ENCODE measurements at regions not wholly inside any gene's neighbourhood (a gene's known extent, or its start where the extent isn't known, plus 50 kb on each side); places are given as distances from the start of the nearest gene placed in this dataset.

DNA sequence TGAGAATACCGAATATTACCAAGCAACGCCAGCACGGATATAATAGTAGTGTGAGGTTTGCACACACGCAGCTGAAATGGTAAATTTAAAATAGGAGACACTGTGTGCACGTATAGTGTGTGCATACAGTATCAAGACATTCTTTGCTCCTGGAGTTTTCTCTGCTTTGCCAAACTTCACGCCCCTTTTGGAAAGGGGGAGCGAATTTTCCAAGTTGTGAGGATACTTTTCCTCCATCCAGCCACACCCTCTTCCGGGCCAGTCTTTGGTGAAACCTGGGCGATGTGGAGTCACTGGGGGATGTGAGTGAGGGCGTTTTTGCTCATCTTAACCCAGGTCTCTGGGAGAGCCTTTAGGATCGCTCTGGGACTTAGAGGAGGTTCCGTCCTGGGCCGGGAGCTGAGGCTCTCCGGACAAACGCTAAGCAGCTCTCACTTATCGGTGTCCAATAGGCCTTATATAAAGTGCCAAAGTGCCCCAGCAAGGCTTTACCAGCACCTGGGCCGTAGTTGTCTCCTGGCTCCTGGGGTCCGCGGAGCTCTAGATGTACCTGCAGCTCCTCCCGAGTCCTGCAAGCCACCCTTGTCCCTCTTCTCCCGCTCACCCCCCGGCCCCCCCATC is 160.0 kb upstream of the MKI67 start:
- DNase-seq: no peak

- DNase-seq: no peak
Observed at GRCh38 chr10:128286762-128287500, 160.7 kb upstream of the MKI67 start.

DNA sequence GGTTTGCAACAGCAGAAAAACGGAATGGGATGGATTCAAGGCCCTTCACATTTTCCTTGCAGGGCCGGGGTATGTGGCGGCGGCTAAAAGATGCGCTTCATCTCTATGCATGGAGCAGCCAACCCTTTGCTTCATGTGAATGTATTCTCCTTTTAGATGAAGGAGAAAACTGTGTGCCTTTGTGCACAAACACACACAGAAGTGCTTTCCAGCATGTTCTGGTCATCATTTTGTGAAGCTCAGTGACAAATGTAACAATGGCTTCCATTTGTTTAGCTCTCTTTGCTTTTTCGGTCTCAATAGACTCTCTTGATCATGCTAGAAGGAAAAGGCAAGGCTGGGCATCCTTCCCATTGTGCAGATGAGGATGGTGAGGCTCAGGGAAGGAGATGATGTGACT is 161.7 kb upstream of the MKI67 start:
- no peak for DNase-seq

GRCh38 chr10:128289621-128290020 is 163.4 kb upstream of the MKI67 start:
- DNase-seq: no peak

DNA sequence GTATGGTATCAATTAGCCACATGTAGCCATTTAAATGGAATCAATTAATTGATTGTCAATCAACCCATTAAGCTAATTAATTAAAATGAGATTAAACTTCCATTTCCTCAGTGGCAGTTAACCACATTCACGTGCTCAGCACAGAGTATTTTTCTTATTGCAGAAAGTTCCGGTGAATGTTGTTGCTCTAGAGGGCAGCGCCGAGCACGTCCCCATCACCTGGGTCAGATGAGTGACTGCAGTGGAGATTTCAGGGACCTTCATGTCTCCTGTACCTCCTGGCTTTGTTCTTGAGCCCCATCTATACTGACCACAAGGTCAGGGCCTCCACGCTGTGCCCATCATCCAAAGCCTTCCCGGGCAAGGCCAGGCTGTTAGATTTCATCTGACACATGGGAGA is 168.8 kb upstream of the MKI67 start:
- no peak for DNase-seq

DNA sequence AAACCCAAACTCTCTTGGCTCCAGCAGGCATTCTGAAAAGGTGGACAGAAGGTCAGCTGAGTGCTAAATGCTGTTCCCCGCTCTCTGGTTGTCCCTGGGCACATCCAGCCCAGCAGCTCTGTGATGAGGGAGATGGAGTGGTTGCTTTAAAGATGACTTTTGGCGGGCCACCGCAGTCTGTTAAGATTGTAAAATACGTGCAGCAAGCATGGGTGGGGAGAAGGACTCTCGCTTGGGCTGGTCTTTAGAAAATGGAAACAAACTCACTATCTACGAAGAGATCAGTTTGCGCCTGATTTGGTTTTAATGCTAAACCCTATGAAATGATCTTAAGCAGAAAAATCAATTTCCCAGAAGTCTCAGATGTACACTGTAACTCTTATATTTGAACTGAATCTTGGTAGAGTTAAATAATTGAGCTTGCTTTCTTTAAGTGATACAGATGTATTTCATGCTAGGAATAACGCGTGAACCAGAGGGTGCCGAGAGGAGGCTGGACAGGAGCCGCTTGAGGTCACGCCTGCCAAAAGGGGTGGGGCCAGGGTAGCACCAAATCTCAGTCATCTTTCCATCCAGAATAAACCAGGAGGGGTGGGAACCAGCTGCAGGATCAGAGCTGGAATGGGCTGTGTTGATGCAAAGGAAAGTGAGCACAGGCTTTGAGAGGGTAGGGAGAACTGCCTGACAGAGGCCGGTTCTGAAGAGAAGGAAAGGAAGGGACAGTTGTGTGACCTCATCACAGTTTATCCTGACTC is 170.2 kb upstream of the MKI67 start:
- DNase-seq: no peak

DNA sequence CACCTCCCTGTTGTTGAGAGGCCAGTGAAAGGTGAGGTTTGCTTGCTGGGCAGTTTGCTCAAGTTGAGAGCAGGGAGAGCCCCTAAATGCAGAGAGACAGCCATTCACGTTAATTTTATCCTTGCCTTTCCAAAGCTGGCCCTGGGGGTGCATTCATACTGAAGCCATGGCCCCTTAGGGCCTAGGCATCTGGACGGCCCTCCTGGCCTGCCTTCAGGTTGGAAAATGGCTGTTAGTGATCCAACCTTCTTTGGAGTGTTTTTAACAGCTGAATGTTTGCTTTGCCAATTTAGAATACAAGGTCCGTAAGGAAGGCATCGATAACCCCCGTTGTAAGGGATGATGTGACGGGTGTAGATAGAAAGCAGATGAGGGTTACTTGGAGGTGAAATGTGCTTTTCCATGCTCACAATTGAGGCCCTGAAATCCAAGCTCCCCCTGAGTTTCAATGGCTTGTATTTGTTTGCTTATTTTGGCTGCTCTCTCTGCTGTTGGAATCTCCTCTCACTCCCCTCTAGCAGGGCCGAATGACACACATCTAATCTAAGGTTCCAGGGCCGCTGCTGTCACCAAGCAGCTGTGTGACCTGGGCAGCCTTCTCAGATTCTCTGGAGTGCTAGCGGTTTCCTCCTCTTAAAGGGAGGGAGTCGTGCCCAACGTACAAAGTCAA is 171.6 kb upstream of the MKI67 start:
- DNase-seq: no peak

DNA sequence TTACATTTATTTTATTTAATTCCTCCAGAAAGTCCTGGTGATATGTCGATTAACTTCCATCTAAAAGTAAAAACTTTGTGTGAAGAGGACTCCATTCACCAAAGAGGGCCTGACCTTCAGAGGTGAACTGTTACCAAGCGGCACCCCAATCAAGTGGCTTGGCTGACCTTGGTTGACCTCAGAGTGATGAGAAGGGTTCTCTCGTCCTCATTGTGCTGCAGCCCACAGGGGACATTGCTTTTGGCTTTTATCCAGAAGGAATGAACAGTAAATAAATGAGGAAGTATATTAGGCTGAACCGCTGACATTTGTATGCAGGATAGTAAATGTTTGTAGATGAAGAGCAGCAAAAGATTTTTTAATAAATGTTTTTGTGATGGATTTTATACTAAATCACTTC is 172.4 kb upstream of the MKI67 start:
- no peak for DNase-seq

DNA sequence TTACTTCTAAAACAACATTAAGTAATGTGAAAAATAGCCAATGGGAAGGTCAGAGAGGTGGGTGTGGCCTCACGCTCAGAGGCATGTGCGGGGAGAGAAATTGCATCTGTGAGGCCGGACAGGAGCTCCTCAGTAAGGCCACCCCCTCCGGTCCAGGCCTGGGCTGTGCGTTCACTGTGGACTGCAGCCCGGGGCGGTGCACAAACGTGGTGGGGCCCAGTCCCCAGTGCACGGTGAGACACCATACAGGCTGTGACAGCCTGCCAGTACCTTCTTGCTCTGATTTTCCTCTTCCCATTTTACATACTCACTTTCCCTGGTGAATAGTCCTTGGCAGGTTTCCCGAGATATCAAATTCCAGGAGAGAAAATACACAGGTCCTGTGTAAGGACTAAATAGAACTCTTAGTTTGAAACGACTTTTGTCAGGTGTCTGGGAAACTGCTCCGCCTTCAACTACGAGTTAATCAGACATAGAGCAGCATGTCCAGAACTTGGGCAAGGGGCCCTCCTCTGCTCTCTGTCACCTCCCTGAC is 174.1 kb upstream of the MKI67 start:
- DNase-seq: no peak

- no peak for DNase-seq
Observed at GRCh38 chr10:128301051-128301450, 174.8 kb upstream of the MKI67 start.

DNA sequence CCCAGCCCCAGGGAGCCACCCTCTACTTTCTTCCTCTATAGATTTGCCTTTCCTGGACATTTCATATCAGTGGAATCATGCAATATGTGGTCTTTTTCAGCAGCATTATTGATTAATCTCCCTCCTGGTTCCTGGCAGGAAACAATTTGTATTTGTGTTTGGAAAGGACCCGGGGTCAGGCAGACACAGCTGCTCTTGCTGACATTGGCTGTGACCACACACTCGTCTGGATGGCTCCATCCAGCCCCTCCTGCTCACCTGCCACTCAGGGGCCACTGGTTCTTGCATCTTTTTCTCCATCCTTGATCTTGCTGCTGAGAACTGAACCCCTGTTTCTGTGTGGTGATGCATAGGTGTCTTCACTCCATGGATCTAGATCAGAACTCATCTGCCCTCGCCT is 176.6 kb upstream of the MKI67 start:
- no peak for DNase-seq

GRCh38 chr10:128304271-128304670 is 178.0 kb upstream of the MKI67 start:
- no peak for DNase-seq

DNA sequence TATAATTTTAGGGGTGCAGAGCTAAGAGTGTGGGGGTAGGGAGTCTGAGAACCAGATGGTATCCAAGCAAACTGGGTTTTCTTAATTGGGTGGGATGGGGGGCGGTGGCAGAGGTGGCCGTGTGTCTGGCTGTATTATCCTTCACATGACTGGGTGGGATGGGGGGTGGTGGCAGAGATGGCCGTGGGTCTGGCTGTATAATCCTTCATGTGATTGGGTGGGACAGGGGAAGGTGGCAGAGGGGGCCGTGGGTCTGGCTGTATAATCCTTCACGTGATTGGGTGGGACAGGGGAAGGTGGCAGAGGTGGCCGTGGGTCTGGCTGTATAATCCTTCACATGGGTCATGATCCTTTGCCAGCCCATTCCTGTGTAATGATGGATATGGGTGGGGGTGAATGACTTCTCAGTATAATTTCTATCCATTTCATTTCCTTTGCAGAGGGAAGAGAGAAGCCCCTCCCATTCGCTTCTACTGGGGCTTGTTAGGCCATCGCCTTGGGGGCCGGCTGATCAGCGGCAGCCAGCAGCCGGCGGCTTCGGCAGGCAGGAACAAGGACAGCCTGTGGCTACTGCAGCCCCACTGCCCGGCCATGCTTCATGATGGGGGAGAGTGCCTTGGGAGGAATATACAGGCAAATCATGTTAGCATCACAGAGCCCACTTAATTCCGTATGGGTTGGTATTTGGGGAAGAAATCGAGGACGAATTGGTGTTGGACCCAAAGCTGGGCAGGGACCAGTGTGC is 179.6 kb upstream of the MKI67 start:
- DNase-seq: no peak

DNA sequence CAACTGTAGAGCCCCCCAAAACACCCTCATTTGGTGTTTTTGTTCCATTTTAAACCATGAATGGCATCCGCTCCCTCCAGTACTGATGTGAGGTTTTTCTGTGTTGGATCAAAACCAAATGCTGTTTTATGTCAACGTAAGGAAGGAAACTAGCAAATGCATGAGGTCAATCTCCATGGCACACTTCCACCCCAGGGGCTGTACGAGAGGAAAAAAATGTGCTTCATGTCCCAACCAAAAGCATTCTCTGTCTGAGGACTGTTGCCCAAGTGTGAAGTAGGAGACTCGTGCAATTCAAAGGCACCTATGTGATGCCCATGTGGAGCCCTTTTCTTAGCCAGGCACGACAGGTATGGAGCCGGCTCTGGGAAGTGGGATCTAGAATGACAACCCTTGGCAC is 180.3 kb upstream of the MKI67 start:
- DNase-seq: no peak

- DNase-seq: no peak
Observed at GRCh38 chr10:128306966-128307365, 180.7 kb upstream of the MKI67 start.

GRCh38 chr10:128307820-128308219 is 181.6 kb upstream of the MKI67 start:
- no peak for DNase-seq

DNA sequence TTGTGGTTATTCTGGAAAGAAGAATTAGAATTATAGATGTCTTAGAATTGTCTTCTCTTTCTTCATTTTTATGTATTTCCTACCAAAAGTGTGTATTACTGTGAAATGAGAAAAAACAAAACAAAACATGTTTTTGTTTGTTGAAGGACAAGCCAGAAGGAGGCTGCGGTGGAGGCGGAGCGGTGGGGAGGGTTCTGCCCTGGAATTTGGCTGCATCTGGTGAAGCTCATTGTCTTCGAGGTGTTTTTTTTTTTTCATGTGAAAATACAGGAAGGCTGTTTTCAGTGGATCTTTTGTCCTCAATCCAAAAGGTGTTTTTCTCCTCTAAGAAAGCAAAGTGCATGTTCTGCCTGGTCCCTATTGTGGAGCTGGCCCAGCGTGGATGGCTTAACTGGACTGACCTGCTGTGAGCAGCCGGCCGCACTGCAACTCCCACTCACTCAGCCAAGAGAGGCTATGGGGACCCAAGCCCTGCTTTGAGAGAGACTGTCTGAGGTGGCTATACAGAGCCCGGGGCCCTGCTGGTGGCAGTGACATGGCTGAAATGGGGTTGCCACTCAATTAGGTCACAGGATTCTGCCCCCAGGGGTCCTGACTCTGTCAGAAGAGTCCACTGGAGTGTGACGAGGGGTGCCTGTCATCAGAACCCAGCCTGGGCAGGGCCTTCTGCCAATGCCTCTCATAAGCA is 184.9 kb upstream of the MKI67 start:
- no peak for DNase-seq

GRCh38 chr10:128312250-128312649 is 186.0 kb upstream of the MKI67 start:
- no peak for DNase-seq

GRCh38 chr10:128314686-128315085 is 188.5 kb upstream of the MKI67 start:
- no peak for DNase-seq

- no peak for DNase-seq
Observed at GRCh38 chr10:128316121-128316726, 190.0 kb upstream of the MKI67 start.

DNA sequence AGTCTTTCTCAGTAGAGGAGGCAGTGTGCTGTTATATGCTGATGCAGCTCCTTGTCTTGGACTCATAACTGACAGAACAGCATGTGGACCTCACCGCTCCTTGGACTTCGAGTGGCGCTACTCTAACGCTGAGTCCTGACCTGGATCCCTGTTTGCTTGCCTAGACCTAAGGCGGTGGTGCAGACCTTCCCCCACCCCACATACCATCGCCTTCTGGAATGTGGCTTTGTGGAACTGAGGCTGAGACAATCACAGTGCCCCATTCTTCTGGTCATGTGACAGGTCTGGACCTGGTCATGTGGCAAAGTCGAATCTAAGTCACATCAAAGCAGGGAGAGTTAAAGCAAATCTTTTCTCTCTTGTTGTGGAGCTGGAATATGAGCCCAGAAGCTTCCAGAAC is 190.7 kb upstream of the MKI67 start:
- DNase-seq: no peak

DNA sequence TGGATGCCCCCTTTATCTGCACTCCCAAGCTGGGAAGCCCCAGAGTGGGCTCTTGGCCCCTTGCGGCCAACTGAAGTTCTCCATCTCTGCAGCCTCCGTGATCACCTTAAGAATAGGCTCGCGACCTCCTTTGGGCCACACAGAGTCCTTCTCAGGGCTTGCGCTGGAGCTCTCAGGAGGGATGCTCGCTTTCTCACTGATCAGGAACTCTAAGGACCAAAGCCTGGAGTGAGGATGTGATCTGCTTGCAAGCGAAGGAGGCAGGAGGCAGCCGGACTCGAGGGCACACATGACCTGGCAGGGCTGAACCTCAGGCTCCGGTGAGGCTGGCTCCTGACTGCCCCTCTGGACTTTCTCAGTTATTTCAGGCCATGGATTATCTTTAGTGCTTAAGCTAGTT is 192.1 kb upstream of the MKI67 start:
- no peak for DNase-seq
